GM12892 (cell line): ENCODE measurements at regions not wholly inside any gene's neighbourhood (a gene's known extent, or its start where the extent isn't known, plus 50 kb on each side); places are given as distances from the start of the nearest gene placed in this dataset.

Experiments
- POLR2A ChIP-seq: IDR thresholded peaks from 2 replicates; pipeline ENCODE4 v1.6.1; 2011; ENCODE audit warnings: low read depth, low read length, control low read depth
- POLR2AphosphoS5 ChIP-seq: IDR thresholded peaks from 2 replicates; pipeline ENCODE4 v1.6.1; 2011; ENCODE audit warnings: low read depth, low read length, control low read depth
- TAF1 ChIP-seq: IDR thresholded peaks from 2 replicates; pipeline ENCODE4 v1.6.1; 2011; ENCODE audit warnings: low read depth, mild to moderate bottlenecking, control low read depth, low read length, borderline replicate concordance

DNA sequence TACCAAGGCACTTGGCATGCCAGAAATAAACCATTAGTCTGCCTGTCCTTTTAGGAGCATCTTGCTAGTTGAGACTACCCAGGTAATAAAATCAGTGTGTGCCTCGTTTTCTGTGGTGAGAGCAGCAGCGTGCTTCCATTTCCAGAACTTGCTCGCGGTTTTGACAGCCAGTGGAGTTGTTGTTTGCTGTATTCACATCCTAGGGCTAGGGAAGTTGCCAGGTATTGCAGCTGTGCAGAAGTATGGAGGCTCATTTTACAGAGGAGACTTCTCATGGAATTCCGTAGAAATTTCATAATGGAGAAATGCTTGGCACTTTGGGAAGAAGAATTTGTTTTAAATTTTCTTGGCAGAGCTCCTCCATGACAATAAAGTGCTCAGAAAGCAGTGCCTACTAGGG is 1355.1 kb upstream of the ZEB2 start:
- TF ChIP-seq POLR2A (no peak), POLR2AphosphoS5 (no peak), TAF1 (no peak)
